ENCODE measurements at regions not wholly inside any gene's neighbourhood (a gene's known extent, or its start where the extent isn't known, plus 50 kb on each side); places are given as distances from the start of the nearest gene placed in this dataset.

DNA sequence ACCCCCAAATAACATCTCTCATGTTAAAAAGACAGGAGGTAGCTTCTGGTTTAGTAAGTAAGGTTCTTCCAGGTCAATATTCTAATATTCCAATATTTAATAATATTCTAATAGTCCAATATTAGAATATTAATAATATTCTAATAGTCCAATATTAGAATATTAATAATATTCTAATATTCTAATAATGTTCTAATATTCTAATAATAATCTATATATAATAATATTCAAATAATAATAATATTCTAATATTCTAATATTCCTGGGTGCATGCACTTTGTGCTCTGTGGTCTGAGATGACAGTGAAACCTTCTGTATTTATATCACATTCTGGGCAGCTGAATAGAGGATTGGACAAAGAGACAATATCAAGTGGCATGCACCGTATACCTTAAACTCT is 96.1 kb downstream of the PCDH10 start:
- DNase-seq (ENCODE audit: low read depth in 3 of 3, low spot score in 2 of 3): no peak

All from right renal cortex interstitium (tissue), 3 donors.